DND-41 (cell line): ENCODE measurements at regions not wholly inside any gene's neighbourhood (a gene's known extent, or its start where the extent isn't known, plus 50 kb on each side); places are given as distances from the start of the nearest gene placed in this dataset.

ENCODE experiments used
- ATAC-seq: fragments of 200-7000 bp; cut with Tn5 transposase; 3 replicates; pipeline ENCODE4 v1.9.1; 2021; ENCODE audit warnings: low read depth; ENCODE audit not compliant: insufficient read depth
- DNase-seq: peaks from one replicate; pipeline ENCODE4 v3.0.0-alpha.2; 2020
- H2AFZ ChIP-seq: 2 replicates; pipeline ENCODE4 v1.6.0; 2012; ENCODE audit warnings: low read depth, low read length
- H3K27ac ChIP-seq: 2 replicates; pipeline ENCODE4 v1.5.1; 2012; ENCODE audit warnings: low read length, inconsistent platforms
- H3K27me3 ChIP-seq: fragments of 200-600 bp; sonication (generic); 2 replicates; pipeline ENCODE4 v1.6.0; 2012; ENCODE audit warnings: low read length, mild to moderate bottlenecking, inconsistent platforms; ENCODE audit not compliant: insufficient read depth, poor library complexity
- H3K36me3 ChIP-seq: 2 replicates; pipeline ENCODE4 v1.5.1; 2012; ENCODE audit warnings: low read length, inconsistent platforms; ENCODE audit not compliant: insufficient read depth
- H3K4me1 ChIP-seq: 2 replicates; pipeline ENCODE4 v1.5.1; 2012; ENCODE audit warnings: mild to moderate bottlenecking, low read length; ENCODE audit not compliant: insufficient read depth
- H3K4me2 ChIP-seq: 2 replicates; pipeline ENCODE4 v1.6.0; 2012; ENCODE audit warnings: mild to moderate bottlenecking, moderate library complexity, low read length, inconsistent platforms; ENCODE audit not compliant: insufficient read depth
- H3K4me3 ChIP-seq, 2 experiments: fragments of 200-600 bp in 1 of 2; shearing (Covaris generic) in 1 of 2; 2 replicates each; pipeline ENCODE4 v1.5.1; 2012 to 2016; ENCODE audit warnings: inconsistent platforms in 2 of 2, low read length in 2 of 2, mild to moderate bottlenecking in 2 of 2, low read depth in 1 of 2, moderate library complexity in 1 of 2
- H3K79me2 ChIP-seq: 2 replicates; pipeline ENCODE4 v1.6.0; 2012; ENCODE audit warnings: low read length, inconsistent platforms; ENCODE audit not compliant: insufficient read depth
- H3K9ac ChIP-seq: 2 replicates; pipeline ENCODE4 v1.6.0; 2012; ENCODE audit warnings: low read depth, mild to moderate bottlenecking, inconsistent platforms, low read length, moderate library complexity
- H3K9me3 ChIP-seq: 2 replicates; pipeline ENCODE4 v1.5.1; 2012; ENCODE audit warnings: low read length, moderate library complexity, mild to moderate bottlenecking, inconsistent platforms; ENCODE audit not compliant: insufficient read depth, severe bottlenecking
- H4K20me1 ChIP-seq: 2 replicates; pipeline ENCODE4 v1.6.0; 2012; ENCODE audit warnings: low read length; ENCODE audit not compliant: insufficient read depth
- CTCF ChIP-seq: IDR thresholded peaks from 2 replicates; pipeline ENCODE4 v1.5.1; 2012; ENCODE audit warnings: borderline replicate concordance, low read length, moderate library complexity, mild to moderate bottlenecking; ENCODE audit not compliant: poor library complexity, severe bottlenecking; ENCODE audit errors: extremely low read depth
- EZH2 ChIP-seq: IDR thresholded peaks from 3 replicates; pipeline ENCODE4 v1.6.1; 2012; ENCODE audit warnings: borderline replicate concordance, low read depth, mild to moderate bottlenecking, moderate library complexity, low read length, inconsistent platforms; ENCODE audit not compliant: severe bottlenecking

GRCh38 chr1:29557701-29558600, 321.6 kb downstream of the PTPRU start:
- Histone ChIP-seq H3K27me3 (no peaks in the 10 kb centered on the region), H3K79me2 (no peaks in the 10 kb centered on the region), H3K9ac (no peak overlapping the region), H3K4me2 (no peak overlapping the region), H3K4me1 (no peaks in the 10 kb centered on the region), H3K36me3 (no peaks in the 10 kb centered on the region), H3K27ac (no peak overlapping the region), H2AFZ (no peak overlapping the region), H3K9me3 (peaks cover 15% of the 10 kb centered on the region), H4K20me1 (no peaks in the 10 kb centered on the region), H3K4me3 (no peak overlapping the region)
- DNase-seq (no peak), ATAC-seq (no peak)
- TF ChIP-seq EZH2 = no peak
- TF ChIP-seq CTCF = no peak

- H3K9me3 ChIP-seq = peaks cover 6% of the 10 kb centered on the region
Measured at GRCh38 chr1:29557066-29557465, 320.7 kb downstream of the PTPRU start.

GRCh38 chr1:29556657-29557056, 320.3 kb downstream of the PTPRU start:
- Histone ChIP-seq H2AFZ (no peak overlapping the region), H4K20me1 (no peaks in the 10 kb centered on the region), H3K4me3 (no peak overlapping the region), H3K9me3 (peaks cover 6% of the 10 kb centered on the region), H3K9ac (no peak overlapping the region), H3K79me2 (no peaks in the 10 kb centered on the region), H3K4me1 (no peaks in the 10 kb centered on the region), H3K36me3 (no peaks in the 10 kb centered on the region), H3K4me2 (no peak overlapping the region), H3K27me3 (no peaks in the 10 kb centered on the region), H3K27ac (no peak overlapping the region)
- ATAC-seq (no peak), DNase-seq (no peak)
- TF ChIP-seq CTCF = no peak
- TF ChIP-seq EZH2 = no peak

More at GRCh38 chr1:29557066-29557465, 320.7 kb downstream of the PTPRU start:
- Histone ChIP-seq H3K27ac (no peak overlapping the region), H3K36me3 (no peaks in the 10 kb centered on the region), H2AFZ (no peak overlapping the region), H3K4me3 (no peak overlapping the region), H4K20me1 (no peaks in the 10 kb centered on the region), H3K27me3 (no peaks in the 10 kb centered on the region), H3K4me2 (no peak overlapping the region), H3K79me2 (no peaks in the 10 kb centered on the region), H3K9ac (no peak overlapping the region), H3K4me1 (no peaks in the 10 kb centered on the region)
- no peak for ATAC-seq
- no peak for DNase-seq
- TF ChIP-seq CTCF (no peak), EZH2 (no peak)
